ENCODE measurements at regions not wholly inside any gene's neighbourhood (a gene's known extent, or its start where the extent isn't known, plus 50 kb on each side); places are given as distances from the start of the nearest gene placed in this dataset.

- TF ChIP-seq POLR2A (IDR thresholded peaks at IDR 0.05) (no peak), CTCF (IDR thresholded peaks at IDR 0.05) (no peak), POLR2AphosphoS5 (IDR thresholded peaks at IDR 0.05) (no peak), EP300 (IDR thresholded peaks at IDR 0.05) (no peak)
Measured at GRCh38 chr3:34024447-34025240, 226.2 kb downstream of the PDCD6IP start.

All from sigmoid colon (tissue), 4 donors.